Type B pancreatic cell (in vitro differentiated cells): ENCODE measurements at regions not wholly inside any gene's neighbourhood (a gene's known extent, or its start where the extent isn't known, plus 50 kb on each side); places are given as distances from the start of the nearest gene placed in this dataset.

Experiments
- DNase-seq: peaks from one replicate; pipeline ENCODE4 v3.0.0; 2021; ENCODE audit warnings: mixed read lengths; ENCODE audit not compliant: unreplicated experiment; ENCODE audit errors: extremely low spot score
- H3K27ac Mint-ChIP-seq: 2 replicates; pipeline ENCODE4 v1.8.0; 2021; ENCODE audit warnings: mild to moderate bottlenecking, mixed read lengths
- H3K27me3 Mint-ChIP-seq: 2 replicates; pipeline ENCODE4 v1.8.0; 2021; ENCODE audit warnings: mixed read lengths
- H3K36me3 Mint-ChIP-seq: 2 replicates; pipeline ENCODE4 v1.8.0; 2021; ENCODE audit warnings: mixed read lengths
- H3K4me1 Mint-ChIP-seq: one replicate; pipeline ENCODE4 v1.8.0; 2021; ENCODE audit warnings: mixed read lengths; ENCODE audit not compliant: unreplicated experiment
- H3K4me3 Mint-ChIP-seq: 2 replicates; pipeline ENCODE4 v1.8.0; 2021; ENCODE audit warnings: mild to moderate bottlenecking, mixed read lengths
- H3K9me3 Mint-ChIP-seq: 2 replicates; pipeline ENCODE4 v1.8.0; 2021; ENCODE audit warnings: mixed read lengths
- TF ChIP-seq, protein P1 (sequence below): fragments of 200-600 bp; sonication (generic); conservative IDR thresholded peaks from 2 replicates; pipeline ENCODE4 v1.5.0; 2021; ENCODE audit warnings: antibody characterized with exemption, mild to moderate bottlenecking

- H3K4me3 Mint-ChIP-seq: no peak overlapping the region
- TF ChIP-seq, protein P1, sequence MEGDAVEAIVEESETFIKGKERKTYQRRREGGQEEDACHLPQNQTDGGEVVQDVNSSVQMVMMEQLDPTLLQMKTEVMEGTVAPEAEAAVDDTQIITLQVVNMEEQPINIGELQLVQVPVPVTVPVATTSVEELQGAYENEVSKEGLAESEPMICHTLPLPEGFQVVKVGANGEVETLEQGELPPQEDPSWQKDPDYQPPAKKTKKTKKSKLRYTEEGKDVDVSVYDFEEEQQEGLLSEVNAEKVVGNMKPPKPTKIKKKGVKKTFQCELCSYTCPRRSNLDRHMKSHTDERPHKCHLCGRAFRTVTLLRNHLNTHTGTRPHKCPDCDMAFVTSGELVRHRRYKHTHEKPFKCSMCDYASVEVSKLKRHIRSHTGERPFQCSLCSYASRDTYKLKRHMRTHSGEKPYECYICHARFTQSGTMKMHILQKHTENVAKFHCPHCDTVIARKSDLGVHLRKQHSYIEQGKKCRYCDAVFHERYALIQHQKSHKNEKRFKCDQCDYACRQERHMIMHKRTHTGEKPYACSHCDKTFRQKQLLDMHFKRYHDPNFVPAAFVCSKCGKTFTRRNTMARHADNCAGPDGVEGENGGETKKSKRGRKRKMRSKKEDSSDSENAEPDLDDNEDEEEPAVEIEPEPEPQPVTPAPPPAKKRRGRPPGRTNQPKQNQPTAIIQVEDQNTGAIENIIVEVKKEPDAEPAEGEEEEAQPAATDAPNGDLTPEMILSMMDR: no peak
- no peaks in the 10 kb centered on the region for H3K27me3 Mint-ChIP-seq
- DNase-seq: no peak
- peaks cover 22% of the 10 kb centered on the region for H3K9me3 Mint-ChIP-seq
- no peak overlapping the region for H3K27ac Mint-ChIP-seq
- peaks cover 4% of the 10 kb centered on the region for H3K4me1 Mint-ChIP-seq
- H3K36me3 Mint-ChIP-seq: no peaks in the 10 kb centered on the region
Measured at GRCh38 chr4:96305030-96305429, 465.1 kb downstream of the PDHA2 start.

DNA sequence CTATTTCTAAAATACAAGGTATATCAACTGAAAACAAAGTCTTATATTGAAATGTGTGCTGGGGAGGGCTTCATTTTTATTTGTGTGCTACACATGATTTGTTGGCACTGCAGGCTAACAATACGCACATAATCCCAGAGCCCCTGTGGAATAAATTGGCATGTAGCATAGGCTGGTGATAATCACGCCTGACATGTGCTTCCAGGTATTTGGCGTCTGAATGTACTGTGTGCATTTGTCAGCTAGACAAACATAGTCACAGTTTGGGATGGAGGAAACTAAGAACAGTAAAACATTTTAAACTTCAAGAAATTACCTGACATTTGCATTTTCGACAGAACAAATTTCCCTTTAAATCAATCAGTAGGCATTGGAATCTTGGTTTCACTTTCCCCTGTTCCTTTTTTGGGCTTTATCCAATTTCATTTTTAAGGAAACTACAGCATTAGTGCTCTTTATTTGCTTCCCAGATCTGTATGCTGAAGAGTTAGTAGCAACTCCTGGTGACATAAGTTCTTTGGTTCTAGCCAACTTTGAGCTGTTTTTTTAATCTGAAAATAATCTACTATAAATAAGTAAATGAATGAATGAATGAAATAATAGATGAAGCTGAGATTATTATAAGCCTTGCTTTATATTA lies 472.3 kb downstream of the PDHA2 start:
- Mint-ChIP-seq H3K9me3 (peaks cover 19% of the 10 kb centered on the region), H3K4me1 (no peaks in the 10 kb centered on the region), H3K27me3 (no peaks in the 10 kb centered on the region), H3K27ac (no peak overlapping the region), H3K36me3 (no peaks in the 10 kb centered on the region), H3K4me3 (no peak overlapping the region)
- DNase-seq: no peak
- TF ChIP-seq, protein P1: no peak

DNA sequence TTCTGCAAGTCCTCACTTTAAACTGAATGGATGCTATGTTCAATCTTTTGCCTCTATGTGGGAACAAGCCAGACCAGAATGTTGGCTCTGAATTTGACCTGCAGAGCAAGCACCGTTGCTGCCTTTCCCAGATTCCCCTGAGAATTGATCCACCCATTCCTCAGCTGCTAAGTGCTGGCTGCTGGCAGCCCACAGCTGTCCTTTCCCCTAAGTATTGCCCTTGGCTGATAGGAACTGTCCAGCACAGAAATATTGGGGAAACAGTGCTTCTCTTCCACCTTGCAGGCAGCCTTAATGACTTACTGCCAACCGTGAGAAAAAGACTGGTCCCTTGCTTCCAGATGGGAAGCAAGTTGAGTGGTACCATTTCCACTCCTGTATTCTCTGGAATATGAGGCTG lies 475.9 kb downstream of the PDHA2 start:
- H3K27me3 Mint-ChIP-seq: no peaks in the 10 kb centered on the region
- no peaks in the 10 kb centered on the region for H3K4me1 Mint-ChIP-seq
- H3K9me3 Mint-ChIP-seq: no peaks in the 10 kb centered on the region
- no peak for DNase-seq
- TF ChIP-seq, protein P1: no peak
- H3K36me3 Mint-ChIP-seq: no peaks in the 10 kb centered on the region
- no peak overlapping the region for H3K4me3 Mint-ChIP-seq
- no peak overlapping the region for H3K27ac Mint-ChIP-seq

- Mint-ChIP-seq H3K27me3 (no peaks in the 10 kb centered on the region), H3K27ac (no peak overlapping the region), H3K36me3 (no peaks in the 10 kb centered on the region), H3K4me3 (no peak overlapping the region), H3K9me3 (no peaks in the 10 kb centered on the region), H3K4me1 (no peaks in the 10 kb centered on the region)
- DNase-seq: no peak
- TF ChIP-seq, protein P1: no peak
Measured at GRCh38 chr4:96316776-96317175, 476.9 kb downstream of the PDHA2 start.

DNA sequence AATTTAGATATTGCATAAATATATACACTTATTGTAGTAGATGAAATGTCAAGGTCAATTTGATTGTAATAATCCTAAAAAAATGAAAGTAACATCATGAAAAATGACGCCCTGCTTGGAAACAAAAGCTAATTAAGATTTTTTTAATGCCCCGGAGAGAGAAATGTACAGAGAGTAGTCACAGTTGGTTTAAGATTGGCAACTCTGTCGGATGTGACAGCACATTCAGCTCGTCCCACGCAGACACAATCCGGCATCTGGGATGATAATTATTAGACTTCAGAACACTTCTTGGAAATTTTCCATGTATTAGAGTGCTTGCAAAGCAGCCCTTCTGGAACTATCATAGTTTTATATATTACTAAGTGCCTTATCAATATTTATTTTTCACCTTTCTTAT lies 478.0 kb downstream of the PDHA2 start:
- Mint-ChIP-seq H3K9me3 (no peaks in the 10 kb centered on the region), H3K36me3 (no peaks in the 10 kb centered on the region), H3K4me3 (no peak overlapping the region), H3K27ac (no peak overlapping the region), H3K27me3 (no peaks in the 10 kb centered on the region), H3K4me1 (no peaks in the 10 kb centered on the region)
- DNase-seq: no peak
- TF ChIP-seq, protein P1: no peak

DNA sequence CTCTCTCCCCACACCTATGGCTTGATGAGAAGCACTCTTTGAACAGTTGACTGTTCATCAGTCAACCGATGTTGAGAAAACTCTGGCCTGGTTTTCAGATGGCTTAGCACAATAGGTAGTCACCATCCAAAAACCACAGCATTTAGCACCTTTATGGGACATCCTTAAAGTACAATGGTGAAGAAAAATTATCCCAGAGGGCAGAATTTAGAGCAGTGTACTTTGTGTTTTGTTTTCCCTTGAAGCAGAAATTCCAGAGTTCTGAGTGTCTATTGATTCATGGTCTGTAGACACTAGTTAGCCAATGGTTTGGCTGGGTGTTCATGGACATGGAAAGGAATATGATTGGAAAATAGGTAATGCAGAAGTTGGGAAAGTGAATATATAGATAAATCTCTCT lies 487.0 kb downstream of the PDHA2 start:
- TF ChIP-seq, protein P1: no peak
- Mint-ChIP-seq H3K27me3 (no peaks in the 10 kb centered on the region), H3K4me1 (no peaks in the 10 kb centered on the region), H3K36me3 (no peaks in the 10 kb centered on the region), H3K9me3 (peaks cover 5% of the 10 kb centered on the region), H3K27ac (no peak overlapping the region), H3K4me3 (no peak overlapping the region)
- no peak for DNase-seq
